HG03378 (cell line): ENCODE measurements at regions not wholly inside any gene's neighbourhood (a gene's known extent, or its start where the extent isn't known, plus 50 kb on each side); places are given as distances from the start of the nearest gene placed in this dataset.
"Not testable (repeated sequence)": the region's sequence is repeated elsewhere in the genome, so short reads cannot be mapped to it uniquely, and the experiment has no call there.

Experiments used
- ATAC-seq: cut with Tn5 transposase; IDR thresholded peaks from one replicate; pipeline ENCODE4 v1.9.1; 2021; ENCODE audit warnings: mild to moderate bottlenecking, moderate library complexity; ENCODE audit not compliant: unreplicated experiment

DNA sequence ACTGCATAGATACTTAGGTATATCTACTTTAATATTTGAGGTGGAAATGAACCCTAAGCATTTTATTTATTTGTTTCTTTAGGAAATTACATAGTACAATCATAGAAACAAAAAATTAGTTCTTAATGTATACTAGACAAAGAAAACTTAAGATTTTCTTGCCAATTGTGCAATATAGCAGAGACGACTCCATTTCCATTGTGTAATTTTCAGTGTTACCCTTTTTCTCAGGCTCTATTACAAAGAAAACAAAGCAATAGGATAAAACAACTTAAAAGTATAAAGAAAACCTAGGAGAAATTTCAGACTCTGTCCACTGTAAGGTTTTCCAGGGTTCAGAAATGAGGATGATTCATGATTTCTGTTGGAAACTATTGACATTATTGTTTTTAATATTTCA lies 89.0 kb upstream of the SERTAD2 start:
- no peak for ATAC-seq

DNA sequence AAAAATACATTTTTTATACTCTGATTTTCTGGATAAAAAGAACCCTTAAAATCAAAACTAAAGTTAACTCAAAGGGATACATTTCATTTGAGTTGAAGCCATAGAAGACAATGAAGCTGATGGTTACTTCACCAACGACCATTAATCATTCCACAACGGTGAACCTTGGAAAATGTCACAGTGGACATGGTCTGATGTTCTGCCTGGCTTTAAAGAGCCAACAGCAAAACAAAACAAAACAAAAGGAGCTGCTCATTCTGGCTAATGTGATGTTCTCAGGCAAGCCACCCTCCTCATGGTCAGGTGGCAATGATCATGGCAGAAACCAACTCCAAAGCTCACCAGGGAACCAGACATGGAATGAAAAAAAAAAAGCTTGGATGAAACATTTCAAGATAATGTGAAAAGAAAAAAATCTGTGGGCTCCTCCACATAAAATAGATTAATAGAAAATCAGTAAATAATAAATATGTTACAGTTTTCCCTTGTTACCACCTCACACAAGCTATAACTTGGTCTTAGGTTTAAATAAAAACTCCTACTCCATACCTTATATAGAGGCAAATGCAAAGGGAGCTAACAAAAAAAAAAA lies 90.1 kb upstream of the SERTAD2 start:
- no peak for ATAC-seq

DNA sequence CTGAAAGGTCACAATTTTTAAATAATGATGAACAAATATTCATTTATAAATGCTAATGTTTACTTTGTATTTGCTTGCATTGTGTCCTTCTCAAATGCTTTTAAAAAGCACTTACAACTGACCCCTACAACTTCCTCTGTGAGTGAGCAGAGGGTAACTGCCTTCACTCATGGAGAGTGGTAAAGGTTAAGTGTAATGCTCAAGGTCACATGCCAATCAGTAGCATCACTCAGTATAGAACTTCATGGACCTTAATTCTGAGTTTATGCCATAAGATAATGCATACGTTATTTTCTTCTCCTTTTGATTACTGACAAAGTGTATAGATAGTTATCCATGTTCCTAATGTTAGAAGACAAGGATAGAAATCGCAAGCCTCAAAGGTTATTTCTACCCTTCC lies 91.8 kb upstream of the SERTAD2 start:
- ATAC-seq: no peak

DNA sequence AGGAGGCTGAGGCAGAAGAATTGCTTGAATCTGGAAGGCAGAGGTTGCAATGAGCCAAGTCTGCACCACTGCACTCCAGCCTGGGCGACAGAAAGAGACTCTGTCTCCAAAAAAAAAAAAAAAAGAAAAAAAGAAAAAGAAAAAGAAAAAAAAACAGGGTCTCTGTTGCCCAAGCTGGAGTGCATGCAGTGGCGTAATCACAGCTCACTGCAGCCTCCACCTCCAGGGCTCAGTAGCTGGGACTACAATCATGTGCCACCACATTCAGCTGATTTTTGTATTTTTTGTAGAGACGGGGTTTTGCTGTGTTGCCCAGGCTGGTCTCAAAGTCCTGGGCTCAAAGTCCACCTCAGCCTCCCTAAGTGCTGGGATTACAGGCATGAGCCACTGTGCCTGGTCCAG lies 94.0 kb upstream of the SERTAD2 start:
- ATAC-seq: not testable (repeated sequence)

DNA sequence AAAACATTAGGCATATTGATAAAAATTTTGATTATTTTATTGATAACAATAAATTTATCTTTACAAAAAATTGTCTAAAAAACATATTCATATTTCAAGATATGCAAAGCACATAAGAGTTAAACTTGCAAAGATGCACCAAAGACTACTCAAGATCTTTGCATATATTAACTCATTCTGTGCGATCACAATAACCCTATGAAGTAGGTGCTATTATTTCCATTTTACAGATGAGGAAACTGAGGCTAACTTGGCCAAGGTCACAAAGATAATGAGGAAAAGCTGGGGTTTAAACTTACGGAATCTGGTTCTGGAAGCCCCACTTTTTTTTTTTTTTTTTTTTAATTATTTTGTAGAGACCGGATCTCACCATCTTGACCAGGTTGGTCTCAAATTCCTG lies 94.4 kb upstream of the SERTAD2 start:
- no peak for ATAC-seq

DNA sequence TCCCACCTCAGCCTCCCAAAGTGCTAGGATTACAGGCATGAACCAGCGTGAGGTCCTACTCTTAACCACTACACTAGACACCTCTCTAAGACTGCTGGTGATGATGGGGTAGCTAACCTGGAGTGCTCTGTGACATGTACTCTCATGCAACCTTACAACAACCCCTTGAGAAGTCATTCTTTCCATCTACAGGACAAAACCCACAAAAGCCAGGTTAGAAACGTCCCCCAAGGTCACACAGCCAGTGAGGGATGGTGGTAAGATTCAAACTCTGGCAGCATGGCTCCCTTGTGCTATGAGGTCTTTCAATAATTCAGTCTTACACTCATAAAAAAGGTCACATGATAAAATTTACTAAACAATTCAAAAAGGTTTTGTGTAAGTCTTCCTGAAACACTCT lies 94.8 kb upstream of the SERTAD2 start:
- no peak for ATAC-seq

DNA sequence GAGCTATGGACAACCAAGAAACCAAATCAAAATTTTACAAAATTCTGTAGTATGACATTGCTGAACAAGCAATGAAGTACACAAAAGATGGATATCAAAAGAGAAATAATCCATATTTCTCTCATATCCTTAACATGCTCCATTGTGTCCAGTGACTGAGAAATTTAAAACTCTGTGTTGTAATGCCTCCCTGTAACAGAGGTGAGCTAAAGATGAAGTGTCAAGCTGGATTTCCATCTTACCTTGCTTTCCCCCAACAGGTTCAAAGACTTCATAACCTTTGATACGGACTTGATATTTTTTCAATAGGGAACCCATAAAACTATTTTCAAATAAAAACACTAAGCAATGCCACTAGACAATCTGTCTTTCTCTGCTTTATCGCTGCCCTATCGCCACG lies 95.7 kb upstream of the SERTAD2 start:
- no peak for ATAC-seq

DNA sequence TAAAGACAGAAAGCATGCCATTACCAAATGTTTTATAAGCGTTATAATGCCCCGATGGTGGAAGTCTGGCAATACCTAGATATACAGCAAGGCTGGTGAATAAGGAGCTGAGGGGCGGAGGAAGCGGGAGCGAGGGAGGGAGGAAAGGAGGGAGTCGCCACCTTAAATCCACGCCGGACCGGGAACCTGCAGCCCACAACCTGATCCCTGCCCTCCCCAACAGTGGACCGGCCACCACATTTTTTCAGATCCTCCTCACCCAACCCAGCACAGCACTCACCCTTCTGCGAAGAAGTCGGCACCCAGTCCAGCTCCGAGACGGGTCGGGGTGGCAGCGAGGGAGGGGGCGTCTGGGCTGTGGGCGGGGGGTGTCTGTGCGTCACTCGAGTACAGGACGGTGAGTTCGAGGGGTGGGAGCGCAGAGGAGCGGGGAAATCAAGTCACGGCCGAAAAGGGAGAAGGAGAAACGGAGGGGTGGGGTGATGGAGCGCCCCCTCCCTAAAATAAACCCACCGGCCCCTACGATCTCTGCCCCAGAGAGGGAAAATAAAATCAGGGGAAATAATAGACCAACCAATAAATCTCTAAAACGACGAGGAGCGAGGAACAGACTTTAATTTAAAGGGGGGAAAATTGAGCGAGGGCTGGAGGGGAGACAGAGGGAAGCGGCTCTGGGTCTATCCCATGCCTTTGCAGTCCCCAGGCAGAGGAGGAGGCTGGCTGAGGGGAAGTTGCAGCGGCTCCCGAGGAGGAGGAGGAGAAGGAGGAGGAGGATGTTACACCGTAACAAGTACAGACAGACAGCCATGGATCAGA lies 96.5 kb upstream of the SERTAD2 start:
- no peak for ATAC-seq

DNA sequence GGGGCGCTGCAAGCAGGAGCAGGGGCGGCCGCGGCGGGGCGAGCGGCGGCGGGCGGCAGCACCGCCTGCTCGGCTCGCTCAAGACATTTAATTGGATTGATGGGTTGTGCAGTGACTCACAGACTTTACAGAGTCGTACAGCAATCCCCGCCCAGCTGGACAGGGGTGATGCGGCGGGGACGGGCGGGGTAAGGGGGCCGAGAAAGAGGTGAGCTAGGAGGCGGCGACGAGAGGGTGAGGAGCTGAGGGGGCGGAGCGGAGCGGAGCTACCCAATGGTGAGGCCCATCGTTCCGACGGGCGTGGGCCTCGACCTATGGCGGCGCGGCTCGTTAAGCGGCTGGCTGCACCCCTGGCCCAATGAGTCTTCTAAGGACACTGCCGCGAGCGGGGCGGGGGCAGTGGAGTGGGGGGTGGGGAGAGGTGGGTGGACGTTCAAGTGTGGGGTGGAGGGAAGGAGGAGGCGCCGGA lies 97.1 kb upstream of the SERTAD2 start:
- peak; percentile 79 for ATAC-seq

DNA sequence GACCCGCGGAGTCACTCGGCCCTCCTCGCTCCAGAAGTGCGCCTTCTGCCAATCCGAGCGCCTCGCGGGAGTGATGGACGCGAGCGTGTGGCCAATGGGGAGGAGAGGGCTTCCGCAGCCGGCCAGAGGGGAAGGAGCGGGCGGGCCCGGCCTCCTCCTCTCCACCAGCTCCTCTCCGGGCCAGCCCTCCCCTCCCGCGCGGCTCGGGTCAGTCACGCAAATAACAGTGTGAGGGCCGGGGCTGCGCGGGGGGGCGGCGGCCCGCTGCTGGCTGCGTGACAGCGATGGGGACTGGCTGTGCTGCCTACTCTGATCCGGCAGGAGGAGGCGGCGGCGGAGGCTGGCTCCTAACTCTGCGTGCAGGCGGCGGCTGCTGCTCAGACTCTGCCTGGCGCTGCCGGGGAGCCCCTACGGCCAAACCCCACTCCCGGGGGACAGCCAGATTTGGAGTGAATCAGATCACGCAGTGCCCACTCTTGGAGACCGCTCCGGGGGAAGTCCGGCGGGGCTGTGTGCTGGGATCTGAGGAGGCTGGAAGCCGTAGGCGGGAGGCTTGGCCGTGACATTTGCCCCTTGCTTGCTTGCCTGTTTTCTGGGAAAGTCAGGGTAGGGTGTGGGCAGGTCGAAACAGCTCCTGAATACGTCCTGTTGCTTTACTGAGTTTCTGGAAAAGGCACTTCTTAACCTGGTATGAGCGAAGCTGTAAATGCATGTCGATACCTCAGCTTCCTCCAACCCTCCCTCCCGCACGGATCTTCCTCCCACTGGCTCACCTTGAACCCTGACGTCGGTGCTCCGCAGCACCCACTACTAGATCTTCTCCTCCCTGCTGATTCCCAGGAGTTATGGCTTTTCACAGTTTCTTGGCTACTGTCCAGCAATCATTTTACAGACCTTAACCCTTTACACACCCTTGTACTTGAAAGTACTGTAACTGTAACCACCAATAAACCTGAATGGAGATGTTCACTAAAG lies 97.9 kb upstream of the SERTAD2 start:
- ATAC-seq: peak; percentile 72

DNA sequence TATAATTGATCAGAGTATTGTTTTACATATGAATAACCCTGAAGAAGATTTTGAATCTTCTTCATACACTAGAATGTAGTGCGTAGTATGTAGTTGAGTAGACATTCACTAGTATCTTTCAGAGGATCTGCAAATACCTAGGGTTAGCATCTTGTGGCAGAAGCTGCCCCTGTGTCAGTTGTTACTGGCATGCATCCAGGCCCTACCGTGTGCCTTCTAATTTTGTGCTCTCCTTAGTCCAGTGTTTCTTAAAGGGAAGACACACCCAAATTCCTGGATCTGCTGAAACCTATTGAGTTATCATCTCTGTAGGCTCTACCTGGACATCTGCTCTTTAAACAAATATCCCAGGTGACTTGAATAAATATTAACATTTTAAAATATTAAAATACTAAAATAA lies 99.7 kb upstream of the SERTAD2 start:
- no peak for ATAC-seq

DNA sequence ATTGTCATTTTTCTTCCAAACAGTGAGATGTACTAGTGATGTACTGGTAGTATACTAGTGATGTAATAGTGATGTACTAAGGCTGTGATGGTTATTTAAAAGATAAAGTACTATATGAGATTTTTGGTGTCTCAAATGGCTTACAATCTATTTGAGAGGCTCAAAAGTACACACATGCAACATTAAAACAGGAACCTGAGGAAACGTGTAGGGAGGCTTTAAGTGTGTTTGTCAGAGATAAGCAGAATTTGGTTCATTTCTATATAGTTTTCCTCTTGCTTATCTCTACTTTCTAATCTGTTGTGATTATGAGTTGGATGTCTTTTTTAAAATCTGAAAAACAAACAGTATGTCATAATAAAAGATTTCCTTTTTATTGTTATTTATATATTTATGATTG lies 100.9 kb upstream of the SERTAD2 start:
- no peak for ATAC-seq

DNA sequence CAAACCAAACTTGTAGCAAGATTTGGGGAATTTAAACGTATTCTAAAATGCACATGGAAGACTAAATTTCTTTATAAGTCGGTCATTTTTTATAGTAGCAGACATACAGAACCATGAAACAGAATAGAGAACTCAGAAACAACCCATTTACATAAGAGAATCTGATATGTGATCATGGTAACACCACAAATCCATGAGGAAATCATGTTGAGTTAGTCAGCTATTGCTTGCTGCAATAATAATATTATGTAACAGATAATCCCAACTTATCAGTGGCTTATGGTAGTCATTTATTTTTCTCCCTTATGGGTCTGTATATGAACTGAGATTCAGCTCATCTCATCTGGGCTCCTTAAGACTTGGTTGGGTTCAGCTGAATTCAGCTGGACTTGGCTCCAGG lies 103.4 kb upstream of the SERTAD2 start:
- ATAC-seq: no peak

DNA sequence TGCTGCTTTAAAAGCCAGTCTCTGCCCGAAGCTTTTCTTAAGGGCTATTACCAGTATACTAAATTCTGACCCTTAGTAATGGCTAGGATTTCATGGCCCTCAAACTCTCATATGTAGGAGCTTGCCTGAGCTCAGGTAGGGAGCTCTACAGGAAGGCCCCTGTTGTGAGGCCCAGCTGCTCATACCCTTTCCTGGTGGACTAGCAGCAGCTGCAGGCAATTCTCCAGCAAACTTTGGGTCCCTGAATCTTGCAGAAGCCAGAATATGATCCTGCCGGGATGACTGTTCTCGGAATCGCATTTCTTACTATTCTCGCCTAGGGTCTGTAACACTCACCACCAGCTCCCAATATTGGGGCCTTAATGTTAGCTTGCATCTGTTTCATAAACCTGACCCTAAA lies 106.4 kb upstream of the SERTAD2 start:
- no peak for ATAC-seq

DNA sequence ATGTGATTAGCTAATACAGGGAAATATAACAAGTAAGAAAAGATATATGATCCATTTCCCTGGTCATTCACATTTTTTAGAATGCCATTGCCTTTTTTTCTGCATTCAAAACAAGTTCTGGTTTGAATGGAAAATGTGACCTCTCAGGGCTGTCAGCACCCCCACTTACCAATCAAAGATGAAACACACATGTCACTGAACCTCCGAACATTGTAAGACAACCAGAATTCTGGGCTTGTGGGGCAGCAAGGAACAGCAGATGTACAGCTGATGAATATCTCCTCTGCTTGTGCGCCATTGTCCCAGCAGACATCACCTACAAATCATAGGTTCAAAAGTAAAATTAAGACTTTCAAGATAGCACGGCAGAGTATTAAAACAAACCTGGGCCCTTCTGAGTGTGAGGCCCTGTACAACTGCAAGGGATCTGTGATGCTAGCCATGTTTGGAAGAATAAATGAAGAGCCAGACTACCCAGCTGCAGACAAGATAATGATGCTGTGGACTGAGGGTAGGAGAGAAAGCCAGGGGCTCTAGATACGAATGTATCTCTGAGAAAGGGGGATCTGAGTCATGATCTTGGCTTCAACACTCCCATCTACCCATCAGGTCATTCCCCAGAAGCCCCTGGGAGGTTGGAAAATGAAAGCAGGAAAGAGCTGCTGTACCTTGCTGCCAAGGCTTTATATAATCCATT lies 108.7 kb upstream of the SERTAD2 start:
- ATAC-seq: no peak

DNA sequence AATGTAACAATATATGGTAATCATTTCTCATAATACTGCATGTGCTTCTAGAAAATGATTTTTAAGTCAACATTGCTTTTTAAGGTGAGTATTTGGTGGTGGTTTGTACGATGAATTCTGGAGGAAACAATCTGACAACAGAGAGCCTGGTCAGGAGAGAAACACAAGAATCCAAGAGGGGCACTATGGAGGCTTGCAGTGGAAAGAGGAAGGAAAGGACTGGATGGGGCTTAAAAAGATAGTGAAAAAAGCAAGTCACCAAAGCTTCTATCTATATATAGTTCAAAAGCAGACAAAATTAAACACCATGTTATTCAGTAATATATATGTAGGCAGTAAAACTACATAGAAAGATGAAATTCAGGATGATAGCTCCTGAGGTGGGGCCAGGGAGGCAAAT lies 109.4 kb upstream of the SERTAD2 start:
- no peak for ATAC-seq

DNA sequence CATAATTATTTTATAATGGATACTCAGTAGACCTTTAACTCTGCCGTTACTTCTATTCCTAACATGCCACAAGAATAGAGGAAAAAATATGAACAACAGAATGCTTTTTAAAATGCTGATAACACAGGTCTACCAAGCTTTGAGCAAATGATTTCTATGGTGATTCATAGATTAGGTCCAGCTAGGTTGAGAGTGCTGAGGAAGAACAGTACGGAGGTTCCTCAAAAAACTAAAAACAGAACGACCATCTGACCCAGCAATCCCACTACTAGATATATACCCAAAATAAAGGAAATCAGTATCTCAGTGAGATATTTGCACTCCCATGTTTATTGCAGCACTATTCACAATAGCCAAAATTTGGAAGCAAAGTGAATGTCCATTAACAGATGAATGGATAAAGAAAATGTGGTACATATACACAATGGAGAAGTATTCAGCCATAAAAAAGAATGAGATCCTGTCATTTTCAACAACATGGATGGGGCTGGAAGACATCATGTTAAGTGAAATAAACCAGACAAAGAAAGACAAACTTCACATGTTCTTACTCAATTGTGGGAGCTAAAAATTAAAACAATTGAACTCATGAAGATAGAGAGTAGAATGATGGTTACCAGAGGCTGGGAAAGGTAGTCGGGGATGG lies 111.6 kb upstream of the SERTAD2 start:
- no peak for ATAC-seq

DNA sequence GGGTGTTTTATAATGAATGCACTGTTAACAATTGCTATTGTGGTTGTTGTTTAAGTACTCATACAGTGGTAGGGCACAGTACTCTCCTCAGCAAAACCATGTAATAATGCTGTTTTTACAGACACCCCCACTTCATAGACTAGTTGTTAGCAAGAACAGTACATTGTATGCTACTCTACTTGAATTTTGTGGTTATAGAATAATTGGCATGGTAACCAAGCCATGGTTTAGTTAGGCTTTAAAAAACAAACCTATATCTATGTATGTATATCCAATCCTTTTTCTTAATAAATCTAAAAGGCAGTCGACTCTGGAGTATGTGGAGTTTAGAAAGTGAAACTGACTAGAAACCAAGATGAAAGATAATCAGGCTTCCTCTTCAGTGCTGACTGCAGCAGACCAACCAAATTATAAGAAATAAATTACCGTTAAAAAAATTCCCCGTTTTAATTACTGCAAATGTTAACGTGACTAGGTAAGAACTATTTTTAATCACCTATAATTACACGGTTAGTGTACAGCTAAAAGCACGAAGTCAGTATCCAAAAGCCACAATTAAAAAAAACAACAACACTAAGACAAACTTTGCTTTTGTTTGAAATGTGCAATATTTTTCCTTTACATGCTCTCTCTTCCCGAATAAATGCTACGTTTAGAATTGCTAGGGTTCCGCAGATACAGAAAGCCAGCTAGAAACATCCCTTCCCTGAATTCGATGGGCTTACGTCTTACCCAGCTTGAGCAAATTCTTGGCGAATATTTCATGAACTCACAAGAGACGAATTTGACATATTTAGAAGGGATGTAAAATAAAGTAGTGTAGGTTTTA lies 113.3 kb upstream of the SERTAD2 start:
- ATAC-seq: peak; percentile 42

DNA sequence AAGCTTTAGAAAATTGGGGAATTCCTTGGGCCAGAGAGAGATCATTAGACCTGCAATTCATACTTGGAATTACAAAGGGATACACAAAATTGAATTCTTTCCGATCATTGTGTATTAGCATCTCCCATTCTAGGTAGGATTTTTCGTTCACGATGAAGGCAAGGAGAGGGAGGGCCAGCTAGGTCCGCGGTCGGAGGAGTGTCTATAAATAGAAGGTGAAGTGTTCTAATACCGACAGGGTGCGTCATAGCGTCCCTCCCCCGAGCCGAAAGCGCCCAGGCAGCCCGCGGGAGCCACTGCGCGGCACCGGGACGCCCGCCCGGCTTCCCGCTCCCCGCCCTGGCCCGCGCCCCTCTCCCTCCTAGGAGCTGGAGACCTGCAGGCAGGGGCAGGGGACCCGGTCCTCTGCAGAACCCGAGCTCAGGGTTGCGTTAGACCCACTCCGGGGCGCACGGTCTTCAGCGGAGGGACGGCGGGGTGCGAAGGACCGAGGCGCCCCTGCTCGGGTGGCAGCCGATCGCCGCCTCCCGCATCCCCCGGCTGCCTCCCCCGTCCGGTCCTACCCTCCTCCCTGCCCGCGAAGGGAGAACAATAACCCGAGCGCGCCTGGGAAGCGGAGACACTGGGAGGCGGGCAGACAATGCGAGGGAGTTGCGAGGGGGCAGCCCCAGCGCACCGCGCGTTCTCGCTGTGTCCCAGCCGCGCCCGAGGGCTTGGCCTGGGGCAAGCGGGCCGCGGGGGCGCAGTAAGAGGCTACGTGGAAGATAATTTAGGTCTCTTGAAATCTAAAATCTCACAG lies 114.2 kb upstream of the SERTAD2 start:
- peak; percentile 76 for ATAC-seq
